B cell (primary cell): ENCODE measurements at regions not wholly inside any gene's neighbourhood (a gene's known extent, or its start where the extent isn't known, plus 50 kb on each side); places are given as distances from the start of the nearest gene placed in this dataset.

Source experiments
- ATAC-seq: fragments of 200-7000 bp; cut with Tn5 transposase; one replicate; pipeline ENCODE4 v1.10.0; 2021; ENCODE audit warnings: low read depth, mild to moderate bottlenecking, moderate number of reproducible peaks, moderate library complexity
- CTCF ChIA-PET: fragments of 350-600 bp; sonication (Branson Sonifier 250); formaldehyde crosslinking; loops from one replicate; lab custom pipeline; 2021; ENCODE audit warnings: antibody characterized with exemption, inconsistent platforms; lab: Charles Lee
- POLR2A ChIA-PET: fragments of 350-600 bp; sonication (Branson Sonifier 250); formaldehyde crosslinking; loops from one replicate; lab custom pipeline; 2021; ENCODE audit warnings: antibody characterized with exemption; lab: Charles Lee
- DNase-seq: peaks from one replicate; pipeline ENCODE4 v3.0.0; 2013
- H2AFZ ChIP-seq: 2 replicates; pipeline ENCODE4 v1.6.1; 2012; ENCODE audit warnings: mild to moderate bottlenecking, low read depth, low read length; ENCODE audit not compliant: insufficient read depth, poor library complexity, severe bottlenecking
- H3K27ac ChIP-seq, 2 donors: 1 replicate in 1 of 2; 2 replicates in 1 of 2; pipeline ENCODE4 v1.5.1; 2012 to 2013; ENCODE audit warnings: low read length in 2 of 2, mild to moderate bottlenecking in 2 of 2, moderate library complexity in 1 of 2
- H3K27me3 ChIP-seq, 4 experiments: fragments of 200-600 bp in 1 of 4; sonication (generic) in 1 of 4; replicated peaks in 1 of 4; 1 replicate in 2 of 4; 2 replicates in 2 of 4; pipeline versions ENCODE4 v1.6.1 to v1.7.0; 2013 to 2016; ENCODE audit warnings: low read length in 3 of 4, mild to moderate bottlenecking in 2 of 4, mixed read lengths in 1 of 4, moderate library complexity in 1 of 4; ENCODE audit not compliant: insufficient read depth in 4 of 4, control insufficient read depth in 3 of 4; ENCODE audit errors: control extremely low read depth in 1 of 4
- H3K36me3 ChIP-seq, 2 experiments: replicated peaks in 1 of 2; 1 replicate in 1 of 2; 2 replicates in 1 of 2; pipeline versions ENCODE4 v1.6.1 to v1.7.1; 2013; ENCODE audit warnings: low read length in 1 of 2; ENCODE audit not compliant: insufficient read depth in 2 of 2, control insufficient read depth in 1 of 2; ENCODE audit errors: control extremely low read depth in 1 of 2, extremely low read depth in 1 of 2
- H3K4me1 ChIP-seq, 2 donors: fragments of 200-600 bp in 1 of 2; sonication (generic) in 1 of 2; 1 replicate in 1 of 2; 2 replicates in 1 of 2; pipeline versions ENCODE4 v1.5.1 to v1.6.1; 2013 to 2017; ENCODE audit warnings: low read length in 2 of 2; ENCODE audit not compliant: control insufficient read depth in 2 of 2, insufficient read depth in 2 of 2
- H3K4me2 ChIP-seq: replicated peaks from 2 replicates; pipeline ENCODE3; 2012; ENCODE audit warnings: mild to moderate bottlenecking, low read depth, low read length; ENCODE audit not compliant: poor library complexity, severe bottlenecking
- H3K4me3 ChIP-seq, 5 experiments: fragments of 200-600 bp in 1 of 5; sonication (generic) in 1 of 5; 1 replicate in 3 of 5; 2 replicates in 2 of 5; pipeline versions ENCODE4 v1.5.1 to v1.7.0; 2011 to 2016; ENCODE audit warnings: low read length in 4 of 5, mild to moderate bottlenecking in 4 of 5, low read depth in 2 of 5, control low read depth in 1 of 5, moderate library complexity in 1 of 5; ENCODE audit not compliant: insufficient read depth in 1 of 5; ENCODE audit errors: control extremely low read depth in 1 of 5, extremely low read depth in 1 of 5
- H3K79me2 ChIP-seq: fragments of 200-600 bp; sonication (generic); one replicate; pipeline ENCODE4 v1.6.0; 2016; ENCODE audit warnings: low read length; ENCODE audit not compliant: control insufficient read depth, insufficient read depth
- H3K9ac ChIP-seq: fragments of 200-600 bp; sonication (generic); 2 replicates; pipeline ENCODE4 v1.6.1; 2017; ENCODE audit warnings: mild to moderate bottlenecking, low read length, moderate library complexity
- H3K9me3 ChIP-seq, 3 donors: one replicate each; pipeline versions ENCODE4 v1.6.1 to v1.7.1; 2013; ENCODE audit warnings: low read length in 2 of 3; ENCODE audit not compliant: control insufficient read depth in 2 of 3, insufficient read depth in 1 of 3; ENCODE audit errors: control extremely low read depth in 1 of 3
- H4K20me1 ChIP-seq: 2 replicates; pipeline ENCODE4 v1.6.0; 2012; ENCODE audit warnings: mild to moderate bottlenecking, low read length; ENCODE audit not compliant: insufficient read depth, control insufficient read depth, poor library complexity, severe bottlenecking
- H3K27ac Mint-ChIP-seq: one replicate; pipeline ENCODE4 v1.8.0; 2021; ENCODE audit warnings: mixed read lengths
- H3K27me3 Mint-ChIP-seq: one replicate; pipeline ENCODE4 v1.8.0; 2021; ENCODE audit warnings: mixed read lengths
- H3K4me1 Mint-ChIP-seq: one replicate; pipeline ENCODE4 v1.8.0; 2021; ENCODE audit warnings: mixed read lengths
- H3K4me3 Mint-ChIP-seq: one replicate; pipeline ENCODE4 v1.8.0; 2021; ENCODE audit warnings: mixed read lengths
- H3K9me3 Mint-ChIP-seq: one replicate; pipeline ENCODE4 v1.8.0; 2022; ENCODE audit warnings: mixed read lengths; ENCODE audit not compliant: insufficient read depth
- EZH2 ChIP-seq: IDR thresholded peaks from 2 replicates; pipeline ENCODE4 v1.6.1; 2012; ENCODE audit warnings: borderline replicate concordance, low read depth, mild to moderate bottlenecking, moderate library complexity, low read length; ENCODE audit not compliant: insufficient read depth, poor library complexity, severe bottlenecking
- WGBS: methylation state at CpG from one replicate; pipeline ENCODE4 v1.1.5; 2013; ENCODE audit warnings: missing lambda C conversion rate; ENCODE audit not compliant: insufficient coverage; 5-methylcytosine and 5-hydroxymethylcytosine counted together
- intact Hi-C: fragments of 100-400 bp; cut with micrococcal nuclease; formaldehyde crosslinking; loops from one replicate; pipeline ENCODE4 v1.10.0; 2022
- TF ChIP-seq, protein P1 (sequence below): fragments of 200-600 bp; IDR thresholded peaks from one replicate; pipeline ENCODE4 v1.8.0; 2022; ENCODE audit warnings: antibody characterized with exemption, mild to moderate bottlenecking

GRCh38 chr2:78418021-78418420, 607.5 kb upstream of the REG3G start:
- Histone ChIP-seq H3K4me2 (no peak overlapping the region), H3K27ac (no peak overlapping the region), H3K36me3 (no peaks in the 10 kb centered on the region), H3K9me3 (peaks cover 0 to 1% (median 0%) of the 10 kb centered on the region in 3 donors), H3K4me3 (no peak overlapping the region), H3K9ac (no peak overlapping the region), H3K79me2 (no peaks in the 10 kb centered on the region), H4K20me1 (no peaks in the 10 kb centered on the region), H2AFZ (no peak overlapping the region), H3K4me1 (no peaks in the 10 kb centered on the region), H3K27me3 (no peaks in the 10 kb centered on the region)
- Mint-ChIP-seq H3K4me1 (no peaks in the 10 kb centered on the region), H3K9me3 (peaks cover 5% of the 10 kb centered on the region), H3K27me3 (no peaks in the 10 kb centered on the region), H3K4me3 (no peak overlapping the region), H3K27ac (no peak overlapping the region)
- DNase-seq: no peak
- ATAC-seq: no peak
- intact Hi-C loops: no loop called here
- CTCF ChIA-PET: no interaction called here
- TF ChIP-seq, protein P1, sequence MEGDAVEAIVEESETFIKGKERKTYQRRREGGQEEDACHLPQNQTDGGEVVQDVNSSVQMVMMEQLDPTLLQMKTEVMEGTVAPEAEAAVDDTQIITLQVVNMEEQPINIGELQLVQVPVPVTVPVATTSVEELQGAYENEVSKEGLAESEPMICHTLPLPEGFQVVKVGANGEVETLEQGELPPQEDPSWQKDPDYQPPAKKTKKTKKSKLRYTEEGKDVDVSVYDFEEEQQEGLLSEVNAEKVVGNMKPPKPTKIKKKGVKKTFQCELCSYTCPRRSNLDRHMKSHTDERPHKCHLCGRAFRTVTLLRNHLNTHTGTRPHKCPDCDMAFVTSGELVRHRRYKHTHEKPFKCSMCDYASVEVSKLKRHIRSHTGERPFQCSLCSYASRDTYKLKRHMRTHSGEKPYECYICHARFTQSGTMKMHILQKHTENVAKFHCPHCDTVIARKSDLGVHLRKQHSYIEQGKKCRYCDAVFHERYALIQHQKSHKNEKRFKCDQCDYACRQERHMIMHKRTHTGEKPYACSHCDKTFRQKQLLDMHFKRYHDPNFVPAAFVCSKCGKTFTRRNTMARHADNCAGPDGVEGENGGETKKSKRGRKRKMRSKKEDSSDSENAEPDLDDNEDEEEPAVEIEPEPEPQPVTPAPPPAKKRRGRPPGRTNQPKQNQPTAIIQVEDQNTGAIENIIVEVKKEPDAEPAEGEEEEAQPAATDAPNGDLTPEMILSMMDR: no peak
- no peak for TF ChIP-seq EZH2
- 80% methylated on average over 1 of the region's 2 CpGs for WGBS
- POLR2A ChIA-PET: no interaction called here

DNA sequence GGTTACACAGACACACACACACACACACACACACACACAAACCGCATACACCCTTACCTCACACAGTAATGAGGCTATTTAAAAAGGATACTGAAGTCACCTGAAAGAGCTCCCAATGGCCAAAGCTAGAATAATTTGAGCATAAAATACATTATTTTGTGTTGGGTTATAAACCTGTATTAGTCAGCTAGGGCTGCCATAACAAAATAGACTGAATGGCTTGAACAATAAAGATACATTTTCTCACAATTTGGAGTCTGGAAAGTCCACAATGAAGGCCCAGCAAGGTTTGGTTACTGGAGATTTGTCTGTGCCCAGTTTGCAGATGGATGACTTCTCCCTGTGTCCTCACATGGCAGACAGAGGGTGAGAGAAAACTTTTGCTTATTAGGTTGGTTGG, 605.4 kb upstream of the REG3G start:
- H3K9me3 ChIP-seq: peaks cover 0 to 1% (median 0%) of the 10 kb centered on the region in 3 donors
- H3K79me2 ChIP-seq: no peaks in the 10 kb centered on the region
- Mint-ChIP-seq H3K27ac (no peak overlapping the region), H3K4me1 (no peaks in the 10 kb centered on the region), H3K27me3 (no peaks in the 10 kb centered on the region), H3K4me3 (no peak overlapping the region), H3K9me3 (peaks cover 5% of the 10 kb centered on the region)
- TF ChIP-seq EZH2: no peak
- WGBS: no CpG with 5 or more reads among the region's 1 CpG
- H4K20me1 ChIP-seq: no peaks in the 10 kb centered on the region
- H3K4me3 ChIP-seq: no peak overlapping the region
- ChIA-PET POLR2A (no interaction called here), CTCF (no interaction called here)
- H2AFZ ChIP-seq: no peak overlapping the region
- ATAC-seq (no peak), DNase-seq (no peak)
- no peaks in the 10 kb centered on the region for H3K36me3 ChIP-seq
- H3K4me2 ChIP-seq: no peak overlapping the region
- H3K27me3 ChIP-seq: no peaks in the 10 kb centered on the region
- intact Hi-C loops: no loop called here
- no peak overlapping the region for H3K27ac ChIP-seq
- H3K9ac ChIP-seq: no peak overlapping the region
- no peaks in the 10 kb centered on the region for H3K4me1 ChIP-seq
